ENCODE measurements at regions not wholly inside any gene's neighbourhood (a gene's known extent, or its start where the extent isn't known, plus 50 kb on each side); places are given as distances from the start of the nearest gene placed in this dataset.

DNA sequence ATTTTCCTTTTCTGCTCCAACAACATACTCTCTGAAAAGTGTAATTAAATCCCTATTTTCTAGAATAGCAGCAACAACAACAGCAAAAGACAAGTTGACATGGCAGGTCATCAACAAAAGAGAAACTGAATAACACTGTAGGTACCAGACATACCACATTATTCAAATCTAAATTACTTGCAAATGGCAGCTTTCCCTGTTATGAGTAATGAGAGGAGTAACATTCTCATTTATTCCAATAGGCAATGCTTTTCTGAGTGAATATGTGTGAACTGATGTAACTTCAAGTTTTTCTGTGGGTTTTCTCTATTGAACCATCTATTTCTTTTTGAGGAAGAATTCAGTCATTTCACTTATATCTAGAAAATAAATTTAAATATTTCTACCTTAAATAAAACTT is 501.5 kb downstream of the TRIB2 start:
- H3K4me3 ChIP-seq (ENCODE audit: control insufficient read depth, low read depth, low read length), result no peak overlapping the region
- DNase-seq (ENCODE audit: low read depth), result no peak
- TF ChIP-seq, protein P1, sequence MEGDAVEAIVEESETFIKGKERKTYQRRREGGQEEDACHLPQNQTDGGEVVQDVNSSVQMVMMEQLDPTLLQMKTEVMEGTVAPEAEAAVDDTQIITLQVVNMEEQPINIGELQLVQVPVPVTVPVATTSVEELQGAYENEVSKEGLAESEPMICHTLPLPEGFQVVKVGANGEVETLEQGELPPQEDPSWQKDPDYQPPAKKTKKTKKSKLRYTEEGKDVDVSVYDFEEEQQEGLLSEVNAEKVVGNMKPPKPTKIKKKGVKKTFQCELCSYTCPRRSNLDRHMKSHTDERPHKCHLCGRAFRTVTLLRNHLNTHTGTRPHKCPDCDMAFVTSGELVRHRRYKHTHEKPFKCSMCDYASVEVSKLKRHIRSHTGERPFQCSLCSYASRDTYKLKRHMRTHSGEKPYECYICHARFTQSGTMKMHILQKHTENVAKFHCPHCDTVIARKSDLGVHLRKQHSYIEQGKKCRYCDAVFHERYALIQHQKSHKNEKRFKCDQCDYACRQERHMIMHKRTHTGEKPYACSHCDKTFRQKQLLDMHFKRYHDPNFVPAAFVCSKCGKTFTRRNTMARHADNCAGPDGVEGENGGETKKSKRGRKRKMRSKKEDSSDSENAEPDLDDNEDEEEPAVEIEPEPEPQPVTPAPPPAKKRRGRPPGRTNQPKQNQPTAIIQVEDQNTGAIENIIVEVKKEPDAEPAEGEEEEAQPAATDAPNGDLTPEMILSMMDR (conservative IDR thresholded peaks at IDR 0.05; ENCODE audit: control insufficient read depth, insufficient read depth, low read depth, low read length), result no peak

DNA sequence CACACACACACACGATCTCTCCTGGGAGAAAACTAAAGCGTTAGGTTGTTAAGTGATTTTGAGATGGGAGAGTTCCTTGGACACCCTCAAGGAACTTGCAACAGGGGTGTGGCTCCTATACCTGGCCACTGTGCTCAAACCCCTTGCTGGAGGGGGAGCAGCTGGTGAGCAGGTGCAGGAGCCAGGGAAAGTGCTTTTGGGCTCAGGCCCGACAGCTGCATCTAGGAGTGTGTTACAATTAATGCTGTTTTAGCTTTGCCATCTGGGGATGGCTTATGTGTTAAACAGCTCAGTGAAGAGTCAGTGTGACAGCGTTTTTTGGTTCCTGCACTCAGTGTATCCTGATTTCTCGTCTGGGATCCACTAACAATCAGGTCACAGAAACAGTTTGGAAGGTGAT is 510.8 kb downstream of the TRIB2 start:
- no peak overlapping the region for H3K4me3 ChIP-seq (ENCODE audit: control insufficient read depth, low read depth, low read length)
- TF ChIP-seq, protein P1 (conservative IDR thresholded peaks at IDR 0.05; ENCODE audit: control insufficient read depth, insufficient read depth, low read depth, low read length), result no peak
- no peak for DNase-seq (ENCODE audit: low read depth)

DNA sequence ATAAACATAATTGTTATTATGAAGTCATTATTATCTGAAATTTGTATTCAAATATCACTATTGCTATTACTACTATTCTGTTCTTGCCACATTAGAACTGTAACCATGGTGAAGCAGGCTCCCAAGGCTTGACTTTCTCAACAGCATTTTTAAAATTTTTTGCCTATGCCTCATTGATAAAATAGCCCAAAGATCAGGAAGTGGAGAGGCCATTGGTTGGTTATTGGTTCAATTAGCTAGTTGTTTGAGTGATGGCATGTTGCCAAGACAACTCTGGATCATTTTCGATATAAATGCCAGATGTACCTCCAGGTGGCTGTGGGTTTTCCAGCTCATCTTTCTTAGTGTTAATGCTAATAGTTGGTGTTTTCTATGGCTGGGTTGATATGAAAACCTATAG is 513.5 kb downstream of the TRIB2 start:
- TF ChIP-seq, protein P1 (conservative IDR thresholded peaks at IDR 0.05; ENCODE audit: control insufficient read depth, insufficient read depth, low read depth, low read length), result no peak
- H3K4me3 ChIP-seq (ENCODE audit: control insufficient read depth, low read depth, low read length), result no peak overlapping the region
- no peak for DNase-seq (ENCODE audit: low read depth)

DNA sequence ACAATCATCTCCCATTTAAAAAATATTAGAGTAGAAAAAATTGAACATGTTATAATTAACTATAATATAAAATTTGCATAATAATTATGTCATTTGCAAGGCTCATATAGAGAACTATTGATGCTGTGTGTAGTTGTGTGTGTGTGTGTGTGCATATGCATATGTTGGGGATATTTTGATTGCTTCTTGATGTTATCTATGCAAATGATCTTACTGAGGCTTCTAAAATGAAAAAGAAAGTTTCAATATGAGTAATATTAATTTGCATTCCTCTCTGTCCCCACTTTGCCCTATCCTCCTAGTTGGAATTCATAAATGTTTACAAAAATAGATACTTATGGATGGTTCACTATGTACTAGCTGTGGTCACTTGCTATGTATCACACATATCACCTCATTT is 523.3 kb downstream of the TRIB2 start:
- H3K4me3 ChIP-seq (ENCODE audit: control insufficient read depth, low read depth, low read length), result no peak overlapping the region
- TF ChIP-seq, protein P1 (conservative IDR thresholded peaks at IDR 0.05; ENCODE audit: control insufficient read depth, insufficient read depth, low read depth, low read length), result no peak
- DNase-seq (ENCODE audit: low read depth), result no peak

DNA sequence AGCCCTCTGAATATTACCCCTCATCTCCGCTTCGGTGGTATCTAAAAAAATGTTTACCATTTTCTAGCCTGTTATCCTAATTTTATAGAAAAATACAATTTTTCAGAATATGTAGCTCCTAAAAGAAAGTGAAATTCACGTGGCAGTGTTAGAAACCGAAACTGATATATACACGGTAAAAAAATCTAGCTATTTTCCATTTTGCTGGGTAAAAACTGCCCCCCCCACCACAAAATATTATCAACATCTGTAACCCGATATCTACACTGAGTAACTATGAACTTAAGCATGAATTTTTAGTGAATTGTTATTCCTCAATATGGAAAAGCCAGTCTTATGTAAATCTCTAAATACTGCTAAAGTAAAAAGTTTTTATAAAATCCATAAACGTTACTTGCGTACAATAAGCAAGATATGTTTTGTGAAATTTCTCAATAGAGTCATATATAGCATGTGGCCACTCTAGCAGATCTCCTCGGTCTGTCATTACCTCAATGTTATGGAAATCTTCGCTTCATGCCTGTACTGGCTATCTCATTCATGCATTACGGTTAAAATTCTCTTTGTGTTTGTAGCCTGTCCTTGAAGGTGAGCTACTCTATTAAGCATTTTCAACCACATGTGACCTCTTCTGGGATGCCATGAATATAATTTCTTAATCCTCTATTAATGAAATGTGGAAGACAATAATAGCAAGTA is 524.2 kb downstream of the TRIB2 start:
- TF ChIP-seq, protein P1 (conservative IDR thresholded peaks at IDR 0.05; ENCODE audit: control insufficient read depth, insufficient read depth, low read depth, low read length), result no peak
- DNase-seq (ENCODE audit: low read depth), result no peak
- no peak overlapping the region for H3K4me3 ChIP-seq (ENCODE audit: control insufficient read depth, low read depth, low read length)

DNA sequence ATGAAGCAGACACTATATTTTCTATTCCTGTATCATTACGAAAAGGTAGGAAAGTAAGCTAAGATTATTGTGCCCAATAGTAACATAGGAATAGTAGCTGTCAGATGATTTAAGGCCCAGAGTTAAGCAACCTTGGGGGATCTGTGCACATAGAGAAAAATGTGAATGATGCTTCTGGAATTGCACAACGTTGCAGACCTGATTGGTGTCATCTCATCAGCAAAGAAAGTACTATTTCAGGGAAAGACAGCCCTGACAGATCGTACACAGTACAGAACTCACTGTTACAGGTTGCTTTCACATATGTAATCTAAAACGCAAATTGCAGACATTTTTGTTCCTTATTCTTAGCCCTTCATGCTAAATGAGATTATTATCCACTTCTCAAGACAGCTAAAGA is 535.9 kb downstream of the TRIB2 start:
- DNase-seq (ENCODE audit: low read depth), result no peak
- H3K4me3 ChIP-seq (ENCODE audit: control insufficient read depth, low read depth, low read length), result no peak overlapping the region
- TF ChIP-seq, protein P1 (conservative IDR thresholded peaks at IDR 0.05; ENCODE audit: control insufficient read depth, insufficient read depth, low read depth, low read length), result no peak

DNA sequence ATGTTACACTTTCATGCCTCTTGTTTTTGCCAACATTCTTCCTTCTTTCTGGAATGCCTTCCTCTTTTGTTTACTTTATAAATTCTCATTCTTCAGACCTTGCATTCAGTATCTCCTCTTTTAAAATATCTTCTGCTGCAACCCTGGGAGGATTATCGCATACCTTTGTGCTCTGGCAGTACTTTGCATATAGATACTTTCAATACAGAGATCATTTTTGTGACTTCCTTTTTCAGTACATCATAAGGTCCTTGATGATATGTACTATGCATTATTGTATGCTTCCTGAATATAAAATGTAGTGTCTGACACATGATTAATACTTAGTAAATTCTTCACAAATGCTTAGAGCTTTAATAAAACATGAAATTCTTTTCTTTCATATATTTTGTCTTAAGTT is 538.7 kb downstream of the TRIB2 start:
- no peak overlapping the region for H3K4me3 ChIP-seq (ENCODE audit: control insufficient read depth, low read depth, low read length)
- TF ChIP-seq, protein P1 (conservative IDR thresholded peaks at IDR 0.05; ENCODE audit: control insufficient read depth, insufficient read depth, low read depth, low read length), result no peak
- no peak for DNase-seq (ENCODE audit: low read depth)

All from fibroblast of mammary gland (primary cell).